ENCODE measurements at regions not wholly inside any gene's neighbourhood (a gene's known extent, or its start where the extent isn't known, plus 50 kb on each side); places are given as distances from the start of the nearest gene placed in this dataset.
A peak's percentile ranks its signal among the peaks of the same experiment; 100 is the strongest.

GRCh38 chr7:131068604-131069021 lies 259.1 kb upstream of the MKLN1 start:
- TF ChIP-seq EZH2 (IDR thresholded peaks at IDR 0.05; ENCODE audit: borderline replicate concordance, low read depth, low read length, severe bottlenecking) = no peak
- TF ChIP-seq CTCF (IDR thresholded peaks at IDR 0.05; ENCODE audit: borderline replicate concordance, extremely low read depth, low read length, poor library complexity, severe bottlenecking) = peak; percentile 24
- Histone ChIP-seq H3K36me3 (ENCODE audit: insufficient read depth, low read length) (no peaks in the 10 kb centered on the region), H3K4me3 (ENCODE audit: low read depth in 1 of 2, low read length in 2 of 2) (no peak overlapping the region), H3K9me3 (ENCODE audit: insufficient read depth, low read length, severe bottlenecking) (no peaks in the 10 kb centered on the region), H3K79me2 (ENCODE audit: insufficient read depth, low read length) (no peaks in the 10 kb centered on the region; the same call in 1 of the 2 replicates), H2AFZ (ENCODE audit: low read depth, low read length) (no peak overlapping the region), H4K20me1 (ENCODE audit: insufficient read depth, low read length) (no peaks in the 10 kb centered on the region), H3K9ac (ENCODE audit: low read depth, low read length) (no peak overlapping the region), H3K4me2 (ENCODE audit: insufficient read depth, low read length) (no peak overlapping the region), H3K27ac (ENCODE audit: low read length) (no peak overlapping the region), H3K27me3 (ENCODE audit: insufficient read depth, low read length, poor library complexity) (no peaks in the 10 kb centered on the region), H3K4me1 (ENCODE audit: insufficient read depth, low read length) (peaks cover 21% of the 10 kb centered on the region)
- ATAC-seq (ENCODE audit: insufficient read depth, low read depth) (no peak), DNase-seq (no peak)

GRCh38 chr7:131071786-131072504 lies 255.7 kb upstream of the MKLN1 start:
- Histone ChIP-seq H3K27ac (ENCODE audit: low read length) (no peak overlapping the region), H3K4me2 (ENCODE audit: insufficient read depth, low read length) (no peak overlapping the region), H2AFZ (ENCODE audit: low read depth, low read length) (no peak overlapping the region), H3K4me3 (ENCODE audit: low read depth in 1 of 2, low read length in 2 of 2) (no peak overlapping the region), H3K9ac (ENCODE audit: low read depth, low read length) (no peak overlapping the region), H3K4me1 (ENCODE audit: insufficient read depth, low read length) (peaks cover 21% of the 10 kb centered on the region), H3K27me3 (ENCODE audit: insufficient read depth, low read length, poor library complexity) (no peaks in the 10 kb centered on the region), H4K20me1 (ENCODE audit: insufficient read depth, low read length) (no peaks in the 10 kb centered on the region), H3K9me3 (ENCODE audit: insufficient read depth, low read length, severe bottlenecking) (no peaks in the 10 kb centered on the region), H3K79me2 (ENCODE audit: insufficient read depth, low read length) (no peaks in the 10 kb centered on the region; the same call in 1 of the 2 replicates), H3K36me3 (ENCODE audit: insufficient read depth, low read length) (no peaks in the 10 kb centered on the region)
- TF ChIP-seq EZH2 (IDR thresholded peaks at IDR 0.05; ENCODE audit: borderline replicate concordance, low read depth, low read length, severe bottlenecking) (no peak), CTCF (IDR thresholded peaks at IDR 0.05; ENCODE audit: borderline replicate concordance, extremely low read depth, low read length, poor library complexity, severe bottlenecking) (peak; percentile 63)
- ATAC-seq (ENCODE audit: insufficient read depth, low read depth) = no peak
- DNase-seq = no peak

GRCh38 chr7:131072505-131073091 lies 255.1 kb upstream of the MKLN1 start:
- no peak for TF ChIP-seq CTCF (IDR thresholded peaks at IDR 0.05; ENCODE audit: borderline replicate concordance, extremely low read depth, low read length, poor library complexity, severe bottlenecking)
- TF ChIP-seq EZH2 (IDR thresholded peaks at IDR 0.05; ENCODE audit: borderline replicate concordance, low read depth, low read length, severe bottlenecking) = no peak
- H2AFZ ChIP-seq (ENCODE audit: low read depth, low read length) = no peak overlapping the region

More at GRCh38 chr7:131072505-131073091, 255.1 kb upstream of the MKLN1 start:
- H3K36me3 ChIP-seq (ENCODE audit: insufficient read depth, low read length) = no peaks in the 10 kb centered on the region
- H3K27me3 ChIP-seq (ENCODE audit: insufficient read depth, low read length, poor library complexity) = no peaks in the 10 kb centered on the region
- H3K79me2 ChIP-seq (ENCODE audit: insufficient read depth, low read length) = no peaks in the 10 kb centered on the region; the same call in 1 of the 2 replicates
- H3K9me3 ChIP-seq (ENCODE audit: insufficient read depth, low read length, severe bottlenecking) = no peaks in the 10 kb centered on the region
- peak; percentile 58; the same call in 2 of the 3 replicates for ATAC-seq (ENCODE audit: insufficient read depth, low read depth)
- no peak overlapping the region for H3K4me2 ChIP-seq (ENCODE audit: insufficient read depth, low read length)
- peak overlapping the region; percentile 15; the same call in 1 of the 2 replicates for H3K27ac ChIP-seq (ENCODE audit: low read length)
- no peak for DNase-seq
- H3K4me3 ChIP-seq (ENCODE audit: low read depth in 1 of 2, low read length in 2 of 2) = no peak overlapping the region
- H3K9ac ChIP-seq (ENCODE audit: low read depth, low read length) = no peak overlapping the region
- no peaks in the 10 kb centered on the region for H4K20me1 ChIP-seq (ENCODE audit: insufficient read depth, low read length)
- peaks cover 21% of the 10 kb centered on the region for H3K4me1 ChIP-seq (ENCODE audit: insufficient read depth, low read length)
